Liver (tissue), 7 donors: ENCODE measurements at regions not wholly inside any gene's neighbourhood (a gene's known extent, or its start where the extent isn't known, plus 50 kb on each side); places are given as distances from the start of the nearest gene placed in this dataset.

Experiments used
- DNase-seq: peaks from one replicate; pipeline ENCODE4 v3.0.0-alpha.2; 2017; ENCODE audit warnings: low spot score
- H3K27ac ChIP-seq, 2 donors: one replicate each; pipeline ENCODE4 v1.7.0; 2013; ENCODE audit warnings: inconsistent platforms in 2 of 2, low read length in 2 of 2, control low read depth in 1 of 2, low read depth in 1 of 2, mild to moderate bottlenecking in 1 of 2
- H3K27me3 ChIP-seq, 4 donors: one replicate each; pipeline versions ENCODE4 v1.6.1 to v1.7.0; 2013; ENCODE audit warnings: low read length in 3 of 4, inconsistent platforms in 1 of 4, mild to moderate bottlenecking in 1 of 4, moderate library complexity in 1 of 4; ENCODE audit not compliant: control insufficient read depth in 4 of 4, insufficient read depth in 4 of 4
- H3K36me3 ChIP-seq, 4 donors: one replicate each; pipeline versions ENCODE4 v1.6.1 to v1.7.0; 2013; ENCODE audit warnings: low read length in 3 of 4, mild to moderate bottlenecking in 3 of 4, low read depth in 1 of 4, moderate library complexity in 1 of 4; ENCODE audit not compliant: control insufficient read depth in 4 of 4, insufficient read depth in 3 of 4
- H3K4me1 ChIP-seq, 4 donors: one replicate each; pipeline versions ENCODE4 v1.6.1 to v1.7.0; 2013; ENCODE audit warnings: low read length in 3 of 4, mild to moderate bottlenecking in 3 of 4, moderate library complexity in 1 of 4; ENCODE audit not compliant: control insufficient read depth in 4 of 4, insufficient read depth in 4 of 4
- H3K4me3 ChIP-seq, 3 donors: one replicate each; pipeline versions ENCODE4 v1.6.1 to v1.7.0; 2013; ENCODE audit warnings: low read length in 3 of 3, control low read depth in 1 of 3, low read depth in 1 of 3, mild to moderate bottlenecking in 1 of 3
- H3K9ac ChIP-seq, 2 donors: one replicate each; pipeline ENCODE4 v1.7.0; 2013; ENCODE audit warnings: low read length in 2 of 2, mild to moderate bottlenecking in 2 of 2, moderate library complexity in 2 of 2, control low read depth in 1 of 2, low read depth in 1 of 2
- H3K9me3 ChIP-seq, 4 donors: one replicate each; pipeline versions ENCODE4 v1.6.1 to v1.7.0; 2013; ENCODE audit warnings: low read length in 3 of 4; ENCODE audit not compliant: control insufficient read depth in 4 of 4
- ATF3 ChIP-seq: IDR thresholded peaks from 2 replicates; pipeline ENCODE4 v1.6.1; 2016; ENCODE audit warnings: antibody characterized with exemption
- EGR1 ChIP-seq, 2 donors: IDR thresholded peaks; 2 replicates each; pipeline ENCODE4 v1.6.1; 2016 to 2018; ENCODE audit warnings: antibody characterized with exemption in 2 of 2, low read depth in 2 of 2
- GABPA ChIP-seq, 2 donors: IDR thresholded peaks in 1 of 2; conservative IDR thresholded peaks in 1 of 2; 2 replicates each; pipeline ENCODE4 v1.6.1; 2016; ENCODE audit warnings: antibody characterized with exemption in 2 of 2, mild to moderate bottlenecking in 1 of 2, moderate library complexity in 1 of 2
- HNF4A ChIP-seq, 2 donors: conservative IDR thresholded peaks; 2 replicates each; pipeline ENCODE4 v1.6.1; 2016; ENCODE audit warnings: antibody characterized with exemption in 2 of 2, mild to moderate bottlenecking in 2 of 2
- MAX ChIP-seq: IDR thresholded peaks from 2 replicates; pipeline ENCODE4 v1.6.1; 2016; ENCODE audit warnings: antibody characterized with exemption
- NR2F2 ChIP-seq: IDR thresholded peaks from 2 replicates; pipeline ENCODE4 v1.6.1; 2016; ENCODE audit warnings: antibody characterized with exemption
- REST ChIP-seq: IDR thresholded peaks from 2 replicates; pipeline ENCODE4 v1.6.1; 2016; ENCODE audit warnings: antibody characterized with exemption, mild to moderate bottlenecking
- RXRA ChIP-seq, 2 donors: IDR thresholded peaks; 2 replicates each; pipeline ENCODE4 v1.6.1; 2017 to 2018; ENCODE audit warnings: antibody characterized with exemption in 2 of 2, mild to moderate bottlenecking in 1 of 2
- SP1 ChIP-seq: IDR thresholded peaks from 2 replicates; pipeline ENCODE4 v1.6.1; 2018; ENCODE audit warnings: antibody characterized with exemption, mild to moderate bottlenecking
- TAF1 ChIP-seq: conservative IDR thresholded peaks from 2 replicates; pipeline ENCODE4 v1.6.1; 2016; ENCODE audit warnings: antibody characterized with exemption, mild to moderate bottlenecking
- YY1 ChIP-seq: IDR thresholded peaks from 2 replicates; pipeline ENCODE4 v1.6.1; 2016; ENCODE audit warnings: antibody characterized with exemption, mild to moderate bottlenecking
- WGBS: extraction: QIAGEN DNeasy Blood & Tissue Kit; methylation state at CpG from one replicate; pipeline ENCODE4 v1.1.7; 2013; 5-methylcytosine and 5-hydroxymethylcytosine counted together
- donor health status: healthy.
- donor health status: healthy.
- donor health status: healthy.
- donor health status: healthy.

GRCh38 chr4:116357758-116358157 is 727.6 kb downstream of the TRAM1L1 start:
- Histone ChIP-seq H3K27ac (no peak overlapping the region), H3K27me3 (peaks cover 0 to 4% (median 0%) of the 10 kb centered on the region in 4 donors), H3K4me3 (no peak overlapping the region), H3K36me3 (no peaks in the 10 kb centered on the region), H3K4me1 (no peaks in the 10 kb centered on the region), H3K9me3 (no peaks in the 10 kb centered on the region), H3K9ac (no peak overlapping the region)
- 71% methylated on average over 4 of the region's 4 CpGs for WGBS
- no peak for DNase-seq
- TF ChIP-seq HNF4A (conservative IDR thresholded peaks at IDR 0.05) (peak in 1 of 2 donors; percentile 34), RXRA (IDR thresholded peaks at IDR 0.05) (peak in 1 of 2 donors; percentile 24), REST (no peak)

- H3K27me3 ChIP-seq: no peaks in the 10 kb centered on the region
- no peak for DNase-seq
- WGBS: 83% methylated on average over 1 of the region's 1 CpG
- H3K27ac ChIP-seq: no peak overlapping the region
- no peak overlapping the region for H3K4me3 ChIP-seq
- H3K4me1 ChIP-seq: no peaks in the 10 kb centered on the region
- no peaks in the 10 kb centered on the region for H3K9me3 ChIP-seq
- no peak overlapping the region for H3K9ac ChIP-seq
- H3K36me3 ChIP-seq: no peaks in the 10 kb centered on the region
- TF ChIP-seq EGR1 (IDR thresholded peaks at IDR 0.05; ENCODE audit: low read depth in 2 of 2) (no peak), GABPA (IDR thresholded peaks at IDR 0.05 in 1 of 2, conservative IDR thresholded peaks at IDR 0.05 in 1 of 2) (no peak), RXRA (IDR thresholded peaks at IDR 0.05) (no peak), YY1 (no peak), REST (no peak), MAX (no peak), ATF3 (no peak), NR2F2 (no peak), SP1 (no peak), TAF1 (no peak)
Observed at GRCh38 chr4:116346750-116347149, 738.6 kb downstream of the TRAM1L1 start.
